A673 (cell line): ENCODE measurements at regions not wholly inside any gene's neighbourhood (a gene's known extent, or its start where the extent isn't known, plus 50 kb on each side); places are given as distances from the start of the nearest gene placed in this dataset.

ENCODE experiments used
- CTCF ChIP-seq: fragments of 300-800, 200-600 bp; sonication (generic); conservative IDR thresholded peaks from 2 replicates; pipeline ENCODE4 v1.5.1; 2017; ENCODE audit warnings: low read depth, mild to moderate bottlenecking, antibody characterized with exemption, low read length, moderate library complexity, mixed read lengths
- EZH2 ChIP-seq: fragments of 200-600 bp; sonication (generic); IDR thresholded peaks from 2 replicates; pipeline ENCODE4 v1.6.1; 2017; ENCODE audit warnings: borderline replicate concordance, low read depth, mild to moderate bottlenecking, mixed read lengths, antibody characterized with exemption, low read length; ENCODE audit not compliant: poor library complexity, severe bottlenecking

- TF ChIP-seq CTCF (no peak), EZH2 (no peak)
Observed at GRCh38 chr16:55179852-55180585, 144.0 kb upstream of the IRX6 start.
